HepG2 (cell line): ENCODE measurements at regions not wholly inside any gene's neighbourhood (a gene's known extent, or its start where the extent isn't known, plus 50 kb on each side); places are given as distances from the start of the nearest gene placed in this dataset.

Source experiments
- ATAC-seq: fragments of 200-7000 bp; cut with Tn5 transposase; 3 replicates; pipeline ENCODE4 v1.9.1; 2020; ENCODE audit warnings: mild to moderate bottlenecking, moderate library complexity
- BruUV-seq: library from RNA; stranded (reverse); fragments of 400-500 nt; replicated peaks from 2 replicates; lab custom pipeline; 2021; lab: Mats Ljungman, UMichigan
- CTCF ChIA-PET: fragments of 300-600 bp; formaldehyde crosslinking; extraction: SDS; loops from one replicate; lab custom pipeline; 2021; ENCODE audit warnings: low total read pairs, inconsistent platforms, low intra/inter-chr PET ratio; lab: Yijun Ruan, JAX
- POLR2A ChIA-PET: fragments of 350-600 bp; sonication (Branson Sonifier 250); formaldehyde crosslinking; loops from one replicate; lab custom pipeline; 2020; ENCODE audit warnings: antibody characterized with exemption, inconsistent platforms; lab: Yijun Ruan, JAX
- DNase-seq: peaks from one replicate; pipeline ENCODE4 v3.0.0-alpha.2; 2015; ENCODE audit warnings: low spot score
- FAIRE-seq: peaks from 3 replicates; lab custom pipeline; 2011; peaks lifted over from hg19 to GRCh38; lab: Jason Lieb, UNC
- H2AFZ ChIP-seq: one replicate; pipeline ENCODE4 v1.6.1; 2011; ENCODE audit warnings: low read length, inconsistent platforms
- H3K27ac ChIP-seq: fragments of 300-600 bp; 3 replicates; pipeline ENCODE4 v1.8.0; 2011; ENCODE audit warnings: mixed run types, mild to moderate bottlenecking, mixed read lengths, low read length, inconsistent platforms; ENCODE audit not compliant: insufficient read depth; ENCODE audit errors: extremely low read length
- H3K27me3 ChIP-seq, 2 experiments: fragments of 200-600 bp in 1 of 2; 2 replicates in 1 of 2; 3 replicates in 1 of 2; pipeline versions ENCODE4 v1.6.0 to v1.8.0; 2011; ENCODE audit warnings: low read length in 2 of 2, mild to moderate bottlenecking in 2 of 2, moderate library complexity in 2 of 2, inconsistent platforms in 1 of 2; ENCODE audit not compliant: insufficient read depth in 2 of 2, control insufficient read depth in 1 of 2
- H3K36me3 ChIP-seq, 2 experiments: fragments of 200-600 bp in 1 of 2; replicated peaks in 1 of 2; 2 replicates in 1 of 2; 3 replicates in 1 of 2; pipeline versions ENCODE4 v1.5.1 to v1.8.0; 2011; ENCODE audit warnings: low read length in 2 of 2, inconsistent platforms in 1 of 2; ENCODE audit not compliant: insufficient read depth in 2 of 2, control insufficient read depth in 1 of 2
- H3K4me1 ChIP-seq: 2 replicates; pipeline ENCODE4 v1.5.1; 2012; ENCODE audit warnings: low read length, inconsistent platforms; ENCODE audit not compliant: insufficient read depth
- H3K4me2 ChIP-seq: 2 replicates; pipeline ENCODE4 v1.6.0; 2011; ENCODE audit warnings: low read depth, low read length, inconsistent platforms
- H3K4me3 ChIP-seq, 3 experiments: fragments of 200-600 bp in 1 of 3; sonication (generic), shearing (Covaris generic) in 1 of 3; replicated peaks in 1 of 3; 2 replicates each; pipeline ENCODE4 v1.5.1; 2011 to 2016; ENCODE audit warnings: low read length in 3 of 3, inconsistent platforms in 2 of 3, low read depth in 2 of 3, mild to moderate bottlenecking in 2 of 3, control low read depth in 1 of 3, mixed read lengths in 1 of 3; ENCODE audit not compliant: insufficient read depth in 1 of 3
- H3K79me2 ChIP-seq: one replicate; pipeline ENCODE4 v1.6.1; 2011; ENCODE audit warnings: low read length, inconsistent platforms; ENCODE audit not compliant: insufficient read depth
- H3K9ac ChIP-seq: 2 replicates; pipeline ENCODE4 v1.6.0; 2011; ENCODE audit warnings: mild to moderate bottlenecking, low read depth, low read length, inconsistent platforms; ENCODE audit not compliant: insufficient read depth
- H3K9me3 ChIP-seq: 2 replicates; pipeline ENCODE4 v1.5.1; 2012; ENCODE audit warnings: mild to moderate bottlenecking, low read length
- H4K20me1 ChIP-seq: 2 replicates; pipeline ENCODE4 v1.6.0; 2011; ENCODE audit warnings: inconsistent platforms, mild to moderate bottlenecking, low read length, moderate library complexity; ENCODE audit not compliant: insufficient read depth
- ASH2L ChIP-seq: fragments of 300-600, 200-600 bp; sonication (generic); IDR thresholded peaks from 2 replicates; pipeline ENCODE4 v1.7.0; 2017; ENCODE audit warnings: low read depth, mild to moderate bottlenecking, moderate library complexity, mixed read lengths, low read length; ENCODE audit not compliant: insufficient read length
- ELF1 ChIP-seq: sonication (generic); formaldehyde crosslinking; IDR thresholded peaks from 2 replicates; pipeline ENCODE4 v1.4.0; 2020; ENCODE audit warnings: missing genetic modification reagents
- POLR2A ChIP-seq, 2 experiments: IDR thresholded peaks; 2 replicates each; pipeline ENCODE4 v1.6.1; 2011; ENCODE audit warnings: low read depth in 2 of 2, low read length in 2 of 2, mild to moderate bottlenecking in 1 of 2, moderate library complexity in 1 of 2; ENCODE audit not compliant: insufficient read depth in 1 of 2
- RFX3 ChIP-seq: IDR thresholded peaks from 2 replicates; pipeline ENCODE4 v1.6.1; 2016; ENCODE audit warnings: missing biosample characterization, missing genetic modification reagents
- RNF219 ChIP-seq: sonication (generic); formaldehyde crosslinking; IDR thresholded peaks from 2 replicates; pipeline ENCODE4 v1.5.0; 2020; ENCODE audit warnings: mild to moderate bottlenecking, missing genetic modification reagents
- SIN3B ChIP-seq: fragments of 150-350 bp; IDR thresholded peaks from 2 replicates; pipeline ENCODE4 v1.6.1; 2014; ENCODE audit warnings: low read length
- SPEN ChIP-seq: sonication (generic); formaldehyde crosslinking; IDR thresholded peaks from 2 replicates; pipeline ENCODE4 v1.5.1; 2020; ENCODE audit warnings: low read depth, mild to moderate bottlenecking, missing genetic modification reagents
- TCF7 ChIP-seq: sonication (generic); IDR thresholded peaks from 2 replicates; pipeline ENCODE4 v1.6.1; 2016; ENCODE audit warnings: antibody characterized with exemption, low read depth
- ZFP36L2 ChIP-seq: sonication (generic); formaldehyde crosslinking; IDR thresholded peaks from 2 replicates; pipeline ENCODE4 v1.4.0; 2020; ENCODE audit warnings: missing genetic modification reagents
- ZNF501 ChIP-seq: sonication (generic); formaldehyde crosslinking; IDR thresholded peaks from 2 replicates; pipeline ENCODE4 v1.5.1; 2020; ENCODE audit warnings: mild to moderate bottlenecking, moderate library complexity, missing genetic modification reagents
- ZNF562 ChIP-seq: sonication (generic); formaldehyde crosslinking; IDR thresholded peaks from 2 replicates; pipeline ENCODE4 v1.8.0; 2022; ENCODE audit warnings: missing genetic modification reagents, borderline replicate concordance
- WGBS: methylation state at CpG from one replicate; pipeline ENCODE4 v1.1.6; 2017; ENCODE audit warnings: low lambda C conversion rate; 5-methylcytosine and 5-hydroxymethylcytosine counted together
- in situ Hi-C: cut with HindIII; loops from 2 replicates; pipeline ENCODE4 v1.10.0; 2017; ENCODE audit warnings: low pct_unique_long_range_greater_than_20kb; ENCODE audit not compliant: extremely low pct_ligation_motif_present
- intact Hi-C: fragments of 100-400 bp; cut with micrococcal nuclease; formaldehyde crosslinking; loops from one replicate; pipeline ENCODE4 v1.10.0; 2022; ENCODE audit not compliant: unreplicated experiment
- TF ChIP-seq, protein P1 (sequence below): sonication (generic); formaldehyde crosslinking; IDR thresholded peaks from 2 replicates; pipeline ENCODE4 v1.4.0; 2020; ENCODE audit warnings: missing genetic modification reagents
- TF ChIP-seq, protein P2 (sequence below): sonication (generic); formaldehyde crosslinking; conservative IDR thresholded peaks from 2 replicates; pipeline ENCODE4 v1.4.0; 2020; ENCODE audit warnings: missing genetic modification reagents
- TF ChIP-seq, protein P3 (sequence below): sonication (generic); formaldehyde crosslinking; IDR thresholded peaks from 2 replicates; pipeline ENCODE4 v1.5.0; 2020; ENCODE audit warnings: mild to moderate bottlenecking, missing genetic modification reagents, moderate library complexity

GRCh38 chr5:160969645-160970044, 117.6 kb upstream of the ATP10B start (continued):
- no peak for TF ChIP-seq RFX3

GRCh38 chr5:160968480-160968879, 116.5 kb upstream of the ATP10B start:
- H3K9me3 ChIP-seq = no peaks in the 10 kb centered on the region
- no peak overlapping the region for H3K4me3 ChIP-seq
- TF ChIP-seq SPEN (CRISPR knock-in tag) (no peak), ZFP36L2 (CRISPR knock-in tag) (no peak)
- no peaks in the 10 kb centered on the region for H3K4me1 ChIP-seq
- H3K9ac ChIP-seq = no peak overlapping the region
- no peaks in the 10 kb centered on the region for H4K20me1 ChIP-seq
- no peak overlapping the region for H2AFZ ChIP-seq
- no peak overlapping the region for H3K4me2 ChIP-seq
- H3K27ac ChIP-seq = no peak overlapping the region
- ATAC-seq = no peak
- no TSS peak for BruUV-seq
- intact Hi-C loops = no loop called here
- FAIRE-seq = no peak
- POLR2A ChIA-PET = no interaction called here
- H3K36me3 ChIP-seq = no peaks in the 10 kb centered on the region
- H3K27me3 ChIP-seq = no peaks in the 10 kb centered on the region
- in situ Hi-C loops = no loop called here
- CTCF ChIA-PET = no interaction called here
- H3K79me2 ChIP-seq = no peaks in the 10 kb centered on the region
- 15% methylated on average over 6 of the region's 6 CpGs for WGBS
- no peak for DNase-seq

DNA sequence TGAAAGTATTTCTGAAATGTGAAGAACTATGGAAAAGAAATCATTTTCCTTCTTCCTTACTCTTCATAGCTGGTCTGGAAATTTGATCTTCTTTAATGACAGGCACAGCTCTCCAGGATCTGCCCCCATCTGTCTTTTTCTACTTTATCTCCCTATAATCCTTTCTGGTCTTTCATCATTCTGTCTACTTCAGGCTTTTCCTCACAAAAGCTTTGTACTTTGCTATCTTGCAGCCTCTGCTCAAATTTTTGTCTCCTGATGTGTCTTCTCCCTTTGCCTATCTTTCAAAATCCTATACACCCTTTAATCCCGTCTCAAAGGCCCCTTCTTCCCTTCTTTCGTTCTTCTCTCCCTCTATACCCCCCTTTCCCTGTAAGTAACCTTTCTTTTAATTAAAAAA, 114.9 kb upstream of the ATP10B start:
- no peak overlapping the region for H3K27ac ChIP-seq
- intact Hi-C loops = no loop called here
- no peak for ATAC-seq
- no peak overlapping the region for H3K9ac ChIP-seq
- no peaks in the 10 kb centered on the region for H3K79me2 ChIP-seq
- no TSS peak for BruUV-seq
- H3K9me3 ChIP-seq = no peaks in the 10 kb centered on the region
- no peaks in the 10 kb centered on the region for H3K27me3 ChIP-seq
- ChIA-PET POLR2A (no interaction called here), CTCF (no interaction called here)
- H3K36me3 ChIP-seq = no peaks in the 10 kb centered on the region
- WGBS = 5% methylated on average over 2 of the region's 2 CpGs
- no peak overlapping the region for H3K4me3 ChIP-seq
- in situ Hi-C loops = no loop called here
- no peak overlapping the region for H3K4me2 ChIP-seq
- FAIRE-seq = no peak
- H3K4me1 ChIP-seq = no peaks in the 10 kb centered on the region
- no peaks in the 10 kb centered on the region for H4K20me1 ChIP-seq
- no peak overlapping the region for H2AFZ ChIP-seq
- no peak for DNase-seq
- no peak for TF ChIP-seq ZNF562 (CRISPR knock-in tag)
- TF ChIP-seq TCF7 = no peak
- TF ChIP-seq, protein P1, sequence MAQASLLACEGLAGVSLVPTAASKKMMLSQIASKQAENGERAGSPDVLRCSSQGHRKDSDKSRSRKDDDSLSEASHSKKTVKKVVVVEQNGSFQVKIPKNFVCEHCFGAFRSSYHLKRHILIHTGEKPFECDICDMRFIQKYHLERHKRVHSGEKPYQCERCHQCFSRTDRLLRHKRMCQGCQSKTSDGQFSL (CRISPR knock-in tag) = no peak
- no peak for TF ChIP-seq SIN3B
- TF ChIP-seq, protein P2, sequence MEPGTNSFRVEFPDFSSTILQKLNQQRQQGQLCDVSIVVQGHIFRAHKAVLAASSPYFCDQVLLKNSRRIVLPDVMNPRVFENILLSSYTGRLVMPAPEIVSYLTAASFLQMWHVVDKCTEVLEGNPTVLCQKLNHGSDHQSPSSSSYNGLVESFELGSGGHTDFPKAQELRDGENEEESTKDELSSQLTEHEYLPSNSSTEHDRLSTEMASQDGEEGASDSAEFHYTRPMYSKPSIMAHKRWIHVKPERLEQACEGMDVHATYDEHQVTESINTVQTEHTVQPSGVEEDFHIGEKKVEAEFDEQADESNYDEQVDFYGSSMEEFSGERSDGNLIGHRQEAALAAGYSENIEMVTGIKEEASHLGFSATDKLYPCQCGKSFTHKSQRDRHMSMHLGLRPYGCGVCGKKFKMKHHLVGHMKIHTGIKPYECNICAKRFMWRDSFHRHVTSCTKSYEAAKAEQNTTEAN (CRISPR knock-in tag) = no peak
- TF ChIP-seq ZNF501 (CRISPR knock-in tag) = no peak
- no peak for TF ChIP-seq ELF1 (CRISPR knock-in tag)
- TF ChIP-seq RNF219 (CRISPR knock-in tag) = no peak
- TF ChIP-seq, protein P3, sequence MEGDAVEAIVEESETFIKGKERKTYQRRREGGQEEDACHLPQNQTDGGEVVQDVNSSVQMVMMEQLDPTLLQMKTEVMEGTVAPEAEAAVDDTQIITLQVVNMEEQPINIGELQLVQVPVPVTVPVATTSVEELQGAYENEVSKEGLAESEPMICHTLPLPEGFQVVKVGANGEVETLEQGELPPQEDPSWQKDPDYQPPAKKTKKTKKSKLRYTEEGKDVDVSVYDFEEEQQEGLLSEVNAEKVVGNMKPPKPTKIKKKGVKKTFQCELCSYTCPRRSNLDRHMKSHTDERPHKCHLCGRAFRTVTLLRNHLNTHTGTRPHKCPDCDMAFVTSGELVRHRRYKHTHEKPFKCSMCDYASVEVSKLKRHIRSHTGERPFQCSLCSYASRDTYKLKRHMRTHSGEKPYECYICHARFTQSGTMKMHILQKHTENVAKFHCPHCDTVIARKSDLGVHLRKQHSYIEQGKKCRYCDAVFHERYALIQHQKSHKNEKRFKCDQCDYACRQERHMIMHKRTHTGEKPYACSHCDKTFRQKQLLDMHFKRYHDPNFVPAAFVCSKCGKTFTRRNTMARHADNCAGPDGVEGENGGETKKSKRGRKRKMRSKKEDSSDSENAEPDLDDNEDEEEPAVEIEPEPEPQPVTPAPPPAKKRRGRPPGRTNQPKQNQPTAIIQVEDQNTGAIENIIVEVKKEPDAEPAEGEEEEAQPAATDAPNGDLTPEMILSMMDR (CRISPR knock-in tag) = no peak
- no peak for TF ChIP-seq ASH2L
- TF ChIP-seq POLR2A (IDR thresholded peaks at IDR 0.05; ENCODE audit: insufficient read depth in 1 of 2, low read depth in 2 of 2, low read length in 2 of 2) = no peak
